Chondrocyte (in vitro differentiated cells): ENCODE measurements at regions not wholly inside any gene's neighbourhood (a gene's known extent, or its start where the extent isn't known, plus 50 kb on each side); places are given as distances from the start of the nearest gene placed in this dataset.

Source experiments
- DNase-seq: peaks from one replicate; pipeline ENCODE4 v3.0.0; 2021; ENCODE audit warnings: mixed read lengths, low spot score
- H3K27ac Mint-ChIP-seq: one replicate; pipeline ENCODE4 v1.8.0; 2021; ENCODE audit warnings: mild to moderate bottlenecking, moderate library complexity, mixed read lengths; ENCODE audit not compliant: unreplicated experiment
- H3K27me3 Mint-ChIP-seq: 2 replicates; pipeline ENCODE4 v1.8.0; 2021; ENCODE audit warnings: low read depth, mixed read lengths
- H3K36me3 Mint-ChIP-seq: 2 replicates; pipeline ENCODE4 v1.8.0; 2021; ENCODE audit warnings: low read depth, mixed read lengths
- H3K4me1 Mint-ChIP-seq: 2 replicates; pipeline ENCODE4 v1.8.0; 2021; ENCODE audit warnings: low read depth, mild to moderate bottlenecking, mixed read lengths
- H3K4me3 Mint-ChIP-seq: one replicate; pipeline ENCODE4 v1.8.0; 2021; ENCODE audit warnings: mild to moderate bottlenecking, moderate library complexity, mixed read lengths; ENCODE audit not compliant: unreplicated experiment
- H3K9me3 Mint-ChIP-seq: 2 replicates; pipeline ENCODE4 v1.8.0; 2021; ENCODE audit warnings: low read depth, mixed read lengths
- TF ChIP-seq, protein P1 (sequence below): fragments of 200-600 bp; sonication (generic); IDR thresholded peaks from 2 replicates; pipeline ENCODE4 v1.5.0; 2021; ENCODE audit warnings: antibody characterized with exemption, mild to moderate bottlenecking, moderate library complexity

DNA sequence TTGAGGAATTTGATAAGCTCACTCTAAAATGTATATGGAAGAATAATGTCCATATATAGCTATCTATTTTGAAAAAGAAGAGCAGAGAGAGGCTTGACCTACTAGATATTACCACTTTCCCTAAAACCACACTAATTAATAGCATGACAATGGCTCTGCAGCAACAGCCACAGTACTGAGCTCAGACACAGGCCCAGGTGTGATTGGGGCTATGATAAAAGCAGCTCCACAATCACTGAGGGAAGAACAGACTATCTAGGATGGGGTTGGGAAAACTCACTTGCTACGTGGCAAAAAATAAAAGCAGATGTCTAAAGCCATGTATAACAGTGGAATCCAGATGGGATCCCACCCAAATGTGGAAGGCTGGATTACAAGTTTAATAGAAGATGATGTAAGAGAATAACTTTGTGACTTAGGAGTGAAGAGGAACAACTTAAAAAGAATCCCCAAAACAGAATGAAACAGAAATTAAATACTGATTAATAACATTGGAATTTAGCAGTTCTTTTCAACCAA lies 80.8 kb upstream of the RAB4A start:
- Mint-ChIP-seq H3K27ac (no peak overlapping the region), H3K4me3 (no peak overlapping the region), H3K27me3 (peaks cover 8% of the 10 kb centered on the region), H3K4me1 (no peaks in the 10 kb centered on the region), H3K36me3 (no peaks in the 10 kb centered on the region), H3K9me3 (no peaks in the 10 kb centered on the region)
- DNase-seq: no peak
- TF ChIP-seq, protein P1, sequence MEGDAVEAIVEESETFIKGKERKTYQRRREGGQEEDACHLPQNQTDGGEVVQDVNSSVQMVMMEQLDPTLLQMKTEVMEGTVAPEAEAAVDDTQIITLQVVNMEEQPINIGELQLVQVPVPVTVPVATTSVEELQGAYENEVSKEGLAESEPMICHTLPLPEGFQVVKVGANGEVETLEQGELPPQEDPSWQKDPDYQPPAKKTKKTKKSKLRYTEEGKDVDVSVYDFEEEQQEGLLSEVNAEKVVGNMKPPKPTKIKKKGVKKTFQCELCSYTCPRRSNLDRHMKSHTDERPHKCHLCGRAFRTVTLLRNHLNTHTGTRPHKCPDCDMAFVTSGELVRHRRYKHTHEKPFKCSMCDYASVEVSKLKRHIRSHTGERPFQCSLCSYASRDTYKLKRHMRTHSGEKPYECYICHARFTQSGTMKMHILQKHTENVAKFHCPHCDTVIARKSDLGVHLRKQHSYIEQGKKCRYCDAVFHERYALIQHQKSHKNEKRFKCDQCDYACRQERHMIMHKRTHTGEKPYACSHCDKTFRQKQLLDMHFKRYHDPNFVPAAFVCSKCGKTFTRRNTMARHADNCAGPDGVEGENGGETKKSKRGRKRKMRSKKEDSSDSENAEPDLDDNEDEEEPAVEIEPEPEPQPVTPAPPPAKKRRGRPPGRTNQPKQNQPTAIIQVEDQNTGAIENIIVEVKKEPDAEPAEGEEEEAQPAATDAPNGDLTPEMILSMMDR: no peak

DNA sequence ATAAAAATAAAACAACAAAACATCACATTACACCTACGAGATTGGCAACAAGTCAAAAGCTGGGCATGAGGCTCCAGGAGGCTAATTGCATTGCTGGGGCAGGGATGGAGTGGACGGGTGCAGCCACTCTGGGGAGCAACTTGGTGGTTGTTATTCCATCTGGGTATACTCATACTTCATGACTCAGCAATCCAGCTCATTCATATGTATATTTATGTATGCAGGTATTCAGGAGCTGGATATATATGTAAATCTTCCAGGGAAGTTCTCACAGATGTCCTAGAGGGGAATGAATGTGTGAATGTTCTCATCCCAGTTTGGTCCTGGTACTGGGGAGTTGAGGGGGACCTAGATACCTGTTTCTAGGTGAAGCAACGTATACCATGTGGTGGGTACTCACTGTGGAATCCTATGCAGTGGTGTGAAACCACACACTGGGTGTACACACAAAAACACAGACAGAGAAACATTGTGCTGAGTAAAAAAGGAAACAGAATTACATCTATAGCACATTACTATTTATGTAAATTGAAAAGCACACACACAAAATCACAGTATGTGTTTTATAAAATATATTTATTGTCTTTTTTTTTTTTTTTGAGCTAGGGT lies 79.7 kb upstream of the RAB4A start:
- TF ChIP-seq, protein P1: no peak
- Mint-ChIP-seq H3K36me3 (no peaks in the 10 kb centered on the region), H3K4me1 (no peaks in the 10 kb centered on the region), H3K4me3 (no peak overlapping the region), H3K27ac (no peak overlapping the region), H3K9me3 (no peaks in the 10 kb centered on the region), H3K27me3 (peaks cover 10% of the 10 kb centered on the region)
- DNase-seq: no peak

DNA sequence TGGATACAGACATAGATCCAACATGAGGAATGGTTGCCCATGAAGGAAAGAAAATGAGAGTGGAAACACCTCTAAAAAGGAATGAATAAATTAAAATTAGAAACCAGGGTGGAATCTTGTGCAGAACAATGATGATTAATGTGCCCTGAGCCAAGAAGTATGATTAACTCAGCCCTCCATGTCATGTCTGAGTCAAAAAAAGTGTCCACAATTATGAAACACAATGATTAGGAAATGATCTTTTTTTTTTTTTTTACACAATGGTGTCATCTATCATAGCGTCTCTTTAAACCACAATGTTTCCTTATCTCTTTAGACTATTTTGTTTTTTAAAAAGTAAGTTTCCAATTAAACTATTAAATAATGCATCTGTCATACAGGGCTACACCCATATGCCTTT lies 78.9 kb upstream of the RAB4A start:
- Mint-ChIP-seq H3K36me3 (no peaks in the 10 kb centered on the region), H3K9me3 (no peaks in the 10 kb centered on the region), H3K27ac (no peak overlapping the region), H3K4me1 (no peaks in the 10 kb centered on the region), H3K4me3 (no peak overlapping the region), H3K27me3 (peaks cover 10% of the 10 kb centered on the region)
- DNase-seq: no peak
- TF ChIP-seq, protein P1: no peak

DNA sequence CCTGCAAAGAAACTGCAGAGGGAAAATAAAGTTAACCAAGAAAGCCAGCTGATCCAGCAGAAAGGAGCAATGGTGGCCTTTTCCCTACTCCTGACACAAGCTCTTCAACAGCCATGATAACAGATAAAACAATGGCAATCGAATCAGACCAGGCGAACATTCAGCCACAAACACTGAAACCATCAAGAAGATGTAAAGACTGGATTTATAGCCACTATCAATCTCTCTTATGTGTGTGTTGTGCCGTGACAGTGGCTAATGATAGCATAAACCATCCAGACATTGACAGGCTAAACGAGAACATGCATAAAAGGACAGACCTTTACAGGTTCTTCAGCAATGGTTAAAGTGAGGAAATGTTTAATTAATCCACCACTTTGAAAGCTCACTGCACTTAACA lies 78.1 kb upstream of the RAB4A start:
- H3K27ac Mint-ChIP-seq: no peak overlapping the region
- H3K4me3 Mint-ChIP-seq: no peak overlapping the region

DNA sequence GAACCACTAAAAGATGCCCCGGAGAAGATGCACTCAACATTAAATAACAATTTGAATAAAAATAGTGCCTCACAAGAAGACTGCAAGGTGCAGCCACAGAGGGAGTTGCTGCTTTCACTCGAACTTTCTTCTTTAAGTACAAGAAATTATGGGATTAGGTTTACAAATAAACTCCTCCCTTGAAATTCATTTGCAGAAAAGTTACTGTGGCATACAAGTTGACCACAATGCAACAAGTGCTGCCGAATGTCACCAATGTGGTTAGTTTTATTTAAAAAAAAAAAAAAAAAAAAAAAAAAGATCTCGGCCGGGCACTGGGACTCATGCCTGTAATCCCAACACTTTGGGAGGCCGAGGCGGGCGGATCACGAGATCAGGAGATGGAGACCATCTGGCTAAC lies 76.8 kb upstream of the RAB4A start:
- TF ChIP-seq, protein P1: no peak
- no peaks in the 10 kb centered on the region for H3K9me3 Mint-ChIP-seq
- no peaks in the 10 kb centered on the region for H3K4me1 Mint-ChIP-seq
- H3K4me3 Mint-ChIP-seq: no peak overlapping the region
- no peak overlapping the region for H3K27ac Mint-ChIP-seq
- H3K27me3 Mint-ChIP-seq: peaks cover 11% of the 10 kb centered on the region
- DNase-seq: no peak
- no peaks in the 10 kb centered on the region for H3K36me3 Mint-ChIP-seq

More for the DNA sequence above, 78.1 kb upstream of the RAB4A start:
- DNase-seq: no peak
- Mint-ChIP-seq H3K27me3 (peaks cover 8% of the 10 kb centered on the region), H3K9me3 (no peaks in the 10 kb centered on the region), H3K4me1 (no peaks in the 10 kb centered on the region), H3K36me3 (no peaks in the 10 kb centered on the region)
- TF ChIP-seq, protein P1: no peak
